Breast epithelium (tissue), 4 donors: ENCODE measurements at regions not wholly inside any gene's neighbourhood (a gene's known extent, or its start where the extent isn't known, plus 50 kb on each side); places are given as distances from the start of the nearest gene placed in this dataset.
"Not testable (repeated sequence)": the region's sequence is repeated elsewhere in the genome, so short reads cannot be mapped to it uniquely, and the experiment has no call there.

Source experiments
- DNase-seq, 2 donors: peaks; one replicate each; pipeline ENCODE4 v3.0.0-alpha.2; 2019; ENCODE audit warnings: low spot score in 2 of 2
- H3K27ac ChIP-seq, 2 donors: fragments of 200-600 bp; sonication (generic) in 1 of 2; one replicate each; pipeline ENCODE4 v1.5.1; 2016 to 2019; ENCODE audit warnings: mild to moderate bottlenecking in 1 of 2
- H3K27me3 ChIP-seq, 2 donors: fragments of 200-600 bp; sonication (generic) in 1 of 2; one replicate each; pipeline versions ENCODE4 v1.5.1 to v1.6.0; 2017 to 2019; ENCODE audit warnings: control low read depth in 1 of 2, mild to moderate bottlenecking in 1 of 2
- H3K36me3 ChIP-seq: fragments of 200-600 bp; one replicate; pipeline ENCODE4 v1.5.1; 2019
- H3K4me1 ChIP-seq, 2 donors: fragments of 200-600 bp; sonication (generic); one replicate each; pipeline ENCODE4 v1.5.1; 2016 to 2019; ENCODE audit warnings: control low read depth in 1 of 2
- H3K4me3 ChIP-seq, 3 donors: fragments of 200-600 bp; sonication (generic); 1 replicate in 2 of 3; 2 replicates in 1 of 3; pipeline ENCODE4 v1.5.1; 2016 to 2019; ENCODE audit warnings: mild to moderate bottlenecking in 3 of 3, moderate library complexity in 2 of 3
- H3K9me3 ChIP-seq, 2 donors: fragments of 200-600 bp; sonication (generic) in 1 of 2; one replicate each; pipeline ENCODE4 v1.5.1; 2016 to 2019; ENCODE audit warnings: control low read depth in 1 of 2
- CTCF ChIP-seq, 3 donors: fragments of 450-650 bp; IDR thresholded peaks; one replicate each; pipeline ENCODE4 v1.5.1; 2016 to 2017; ENCODE audit warnings: antibody characterized with exemption in 3 of 3, mild to moderate bottlenecking in 3 of 3, moderate library complexity in 3 of 3
- POLR2A ChIP-seq: fragments of 450-650 bp; IDR thresholded peaks from one replicate; pipeline ENCODE4 v1.6.1; 2016; ENCODE audit warnings: antibody characterized with exemption, mild to moderate bottlenecking, moderate library complexity
- POLR2AphosphoS5 ChIP-seq, 3 donors: sonication (generic); formaldehyde crosslinking; IDR thresholded peaks; one replicate each; pipeline ENCODE4 v1.6.1; 2017; ENCODE audit warnings: antibody characterized with exemption in 3 of 3
- intact Hi-C: fragments of 100-400 bp; cut with DNase I; formaldehyde crosslinking; loops from one replicate; pipeline ENCODE4 v1.15.1; 2023; ENCODE audit warnings: low total_unique reads

GRCh38 chr16:88329726-88330700 lies 52.7 kb upstream of the ZNF469 start:
- no peaks in the 10 kb centered on the region for H3K9me3 ChIP-seq
- no peak for DNase-seq
- intact Hi-C loops, result loop anchor here (5.0 kb wide), 1 partner anchor 68 kb away; no protein-coding TSS in a partner anchor
- H3K4me3 ChIP-seq, result no peak overlapping the region
- TF ChIP-seq POLR2AphosphoS5 (IDR thresholded peaks at IDR 0.05) (no peak), CTCF (IDR thresholded peaks at IDR 0.05) (no peak), POLR2A (no peak)
- H3K27me3 ChIP-seq, result no peaks in the 10 kb centered on the region
- H3K27ac ChIP-seq, result peak overlapping the region in 1 of 2 donors; percentile 45
- peaks cover 0 to 3% of the 10 kb centered on the region in 2 donors for H3K4me1 ChIP-seq
- H3K36me3 ChIP-seq, result no peaks in the 10 kb centered on the region

- TF ChIP-seq POLR2AphosphoS5 (IDR thresholded peaks at IDR 0.05), result no peak
- no peak for TF ChIP-seq CTCF (IDR thresholded peaks at IDR 0.05)
- no peak for TF ChIP-seq POLR2A
- intact Hi-C loops, result no loop called here
- H3K27ac ChIP-seq, result peak overlapping the region; percentile 83 to 88
These were observed 51.5 kb upstream of the ZNF469 start for GRCh38 chr16:88330971-88331890.

GRCh38 chr16:88331989-88332920 lies 50.5 kb upstream of the ZNF469 start:
- peaks cover 0 to 3% of the 10 kb centered on the region in 2 donors for H3K4me1 ChIP-seq
- H3K36me3 ChIP-seq, result no peaks in the 10 kb centered on the region
- peak overlapping the region in 1 of 3 donors; percentile 12 for H3K4me3 ChIP-seq
- peak overlapping the region; percentile 83 to 88 for H3K27ac ChIP-seq
- intact Hi-C loops, result no loop called here
- peak; percentile 89 to 97 for DNase-seq
- H3K9me3 ChIP-seq, result no peaks in the 10 kb centered on the region
- H3K27me3 ChIP-seq, result no peaks in the 10 kb centered on the region
- TF ChIP-seq CTCF (IDR thresholded peaks at IDR 0.05) (no peak), POLR2AphosphoS5 (IDR thresholded peaks at IDR 0.05) (peak; percentile 46 to 90 (median 84)), POLR2A (no peak)

More at GRCh38 chr16:88330971-88331890, 51.5 kb upstream of the ZNF469 start:
- no peaks in the 10 kb centered on the region for H3K27me3 ChIP-seq
- no peaks in the 10 kb centered on the region for H3K9me3 ChIP-seq
- peaks cover 0 to 3% of the 10 kb centered on the region in 2 donors for H3K4me1 ChIP-seq
- no peak for DNase-seq
- H3K36me3 ChIP-seq, result no peaks in the 10 kb centered on the region
- H3K4me3 ChIP-seq, result no peak overlapping the region

GRCh38 chr16:88332921-88333825 lies 49.6 kb upstream of the ZNF469 start:
- H3K4me1 ChIP-seq, H3K4me3 ChIP-seq, H3K27me3 ChIP-seq, H3K9me3 ChIP-seq, H3K36me3 ChIP-seq, DNase-seq, intact Hi-C loops: not testable (repeated sequence)
- peak overlapping the region; percentile 83 to 88 for H3K27ac ChIP-seq
